Vagina (tissue), 2 donors: ENCODE measurements at regions not wholly inside any gene's neighbourhood (a gene's known extent, or its start where the extent isn't known, plus 50 kb on each side); places are given as distances from the start of the nearest gene placed in this dataset.

ENCODE experiments used
- POLR2A ChIP-seq, 2 donors: fragments of 450-650 bp; IDR thresholded peaks; one replicate each; pipeline ENCODE4 v1.6.1; 2017; ENCODE audit warnings: antibody characterized with exemption in 2 of 2, mild to moderate bottlenecking in 2 of 2, moderate library complexity in 2 of 2
- POLR2AphosphoS5 ChIP-seq, 2 donors: sonication (generic); formaldehyde crosslinking; IDR thresholded peaks; one replicate each; pipeline ENCODE4 v1.9.0; 2017; ENCODE audit warnings: antibody characterized with exemption in 2 of 2, mild to moderate bottlenecking in 2 of 2, low read depth in 1 of 2; ENCODE audit not compliant: insufficient read depth in 1 of 2
- TF ChIP-seq, protein P1 (sequence below), 3 experiments: fragments of 450-650 bp in 2 of 3; fragments of 200-600 bp in 1 of 3; sonication (generic) in 1 of 3; IDR thresholded peaks; one replicate each; pipeline ENCODE4 v1.5.1; 2017 to 2019; ENCODE audit warnings: antibody characterized with exemption in 3 of 3, mild to moderate bottlenecking in 2 of 3, moderate library complexity in 2 of 3

DNA sequence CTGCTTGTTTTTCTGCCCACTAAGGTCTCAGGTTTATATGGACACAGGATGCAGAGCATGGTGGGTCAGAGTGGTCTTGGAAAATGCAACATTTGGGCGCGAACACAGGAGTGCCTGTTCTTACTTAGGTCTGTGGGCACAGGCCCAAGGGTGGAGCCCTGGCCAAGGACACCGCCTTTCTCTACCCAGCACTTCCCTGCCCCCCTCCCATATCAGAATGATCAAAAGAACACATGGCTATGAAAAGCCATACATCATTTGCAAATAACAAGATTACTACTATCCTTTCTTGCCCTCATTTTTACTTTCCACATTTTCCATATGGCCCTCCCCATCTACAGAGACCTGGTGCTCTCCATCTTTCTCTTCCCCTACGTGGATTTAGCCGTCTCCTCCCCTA is 162.2 kb downstream of the ENC1 start:
- TF ChIP-seq, protein P1, sequence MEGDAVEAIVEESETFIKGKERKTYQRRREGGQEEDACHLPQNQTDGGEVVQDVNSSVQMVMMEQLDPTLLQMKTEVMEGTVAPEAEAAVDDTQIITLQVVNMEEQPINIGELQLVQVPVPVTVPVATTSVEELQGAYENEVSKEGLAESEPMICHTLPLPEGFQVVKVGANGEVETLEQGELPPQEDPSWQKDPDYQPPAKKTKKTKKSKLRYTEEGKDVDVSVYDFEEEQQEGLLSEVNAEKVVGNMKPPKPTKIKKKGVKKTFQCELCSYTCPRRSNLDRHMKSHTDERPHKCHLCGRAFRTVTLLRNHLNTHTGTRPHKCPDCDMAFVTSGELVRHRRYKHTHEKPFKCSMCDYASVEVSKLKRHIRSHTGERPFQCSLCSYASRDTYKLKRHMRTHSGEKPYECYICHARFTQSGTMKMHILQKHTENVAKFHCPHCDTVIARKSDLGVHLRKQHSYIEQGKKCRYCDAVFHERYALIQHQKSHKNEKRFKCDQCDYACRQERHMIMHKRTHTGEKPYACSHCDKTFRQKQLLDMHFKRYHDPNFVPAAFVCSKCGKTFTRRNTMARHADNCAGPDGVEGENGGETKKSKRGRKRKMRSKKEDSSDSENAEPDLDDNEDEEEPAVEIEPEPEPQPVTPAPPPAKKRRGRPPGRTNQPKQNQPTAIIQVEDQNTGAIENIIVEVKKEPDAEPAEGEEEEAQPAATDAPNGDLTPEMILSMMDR (IDR thresholded peaks at IDR 0.05): no peak
- TF ChIP-seq POLR2AphosphoS5 (IDR thresholded peaks at IDR 0.05; ENCODE audit: insufficient read depth in 1 of 2, low read depth in 1 of 2) (no peak), POLR2A (IDR thresholded peaks at IDR 0.05) (no peak)
